ENCODE measurements at regions not wholly inside any gene's neighbourhood (a gene's known extent, or its start where the extent isn't known, plus 50 kb on each side); places are given as distances from the start of the nearest gene placed in this dataset.

DNA sequence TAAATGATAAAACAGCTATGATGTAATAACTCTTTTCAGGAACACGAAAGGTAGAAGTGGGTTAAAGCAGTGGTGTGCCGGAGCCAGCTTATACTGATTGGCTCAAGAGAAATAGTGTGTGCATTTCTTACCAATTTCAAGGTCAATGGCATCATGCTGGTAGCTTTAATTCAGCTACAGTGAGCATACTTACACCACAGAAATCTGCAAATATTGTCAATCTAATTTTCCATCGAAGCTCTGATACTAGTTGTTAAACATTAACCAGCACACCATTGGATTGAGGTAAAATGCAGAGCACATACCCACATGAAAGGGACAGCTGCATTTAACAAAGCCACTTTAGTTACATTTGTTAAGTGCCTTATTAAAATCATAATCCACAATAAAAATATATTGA is 225.7 kb downstream of the KCNC2 start:
- TF ChIP-seq, protein P1, sequence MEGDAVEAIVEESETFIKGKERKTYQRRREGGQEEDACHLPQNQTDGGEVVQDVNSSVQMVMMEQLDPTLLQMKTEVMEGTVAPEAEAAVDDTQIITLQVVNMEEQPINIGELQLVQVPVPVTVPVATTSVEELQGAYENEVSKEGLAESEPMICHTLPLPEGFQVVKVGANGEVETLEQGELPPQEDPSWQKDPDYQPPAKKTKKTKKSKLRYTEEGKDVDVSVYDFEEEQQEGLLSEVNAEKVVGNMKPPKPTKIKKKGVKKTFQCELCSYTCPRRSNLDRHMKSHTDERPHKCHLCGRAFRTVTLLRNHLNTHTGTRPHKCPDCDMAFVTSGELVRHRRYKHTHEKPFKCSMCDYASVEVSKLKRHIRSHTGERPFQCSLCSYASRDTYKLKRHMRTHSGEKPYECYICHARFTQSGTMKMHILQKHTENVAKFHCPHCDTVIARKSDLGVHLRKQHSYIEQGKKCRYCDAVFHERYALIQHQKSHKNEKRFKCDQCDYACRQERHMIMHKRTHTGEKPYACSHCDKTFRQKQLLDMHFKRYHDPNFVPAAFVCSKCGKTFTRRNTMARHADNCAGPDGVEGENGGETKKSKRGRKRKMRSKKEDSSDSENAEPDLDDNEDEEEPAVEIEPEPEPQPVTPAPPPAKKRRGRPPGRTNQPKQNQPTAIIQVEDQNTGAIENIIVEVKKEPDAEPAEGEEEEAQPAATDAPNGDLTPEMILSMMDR (IDR thresholded peaks at IDR 0.05; ENCODE audit: insufficient read depth, low read length, poor library complexity, severe bottlenecking) = no peak
- TF ChIP-seq EZH2phosphoT487 (conservative IDR thresholded peaks at IDR 0.05; ENCODE audit: low read length) = no peak
